NK-92 treated with Interleukin-12 subunit alpha and Interleukin-12 subunit beta, amount 100 ng/mL, for 24 hours (cell line): ENCODE measurements at regions not wholly inside any gene's neighbourhood (a gene's known extent, or its start where the extent isn't known, plus 50 kb on each side); places are given as distances from the start of the nearest gene placed in this dataset.

ENCODE experiments used
- DNase-seq: peaks from one replicate; lab custom pipeline; 2025; lab: John Stamatoyannopoulos, UW

DNA sequence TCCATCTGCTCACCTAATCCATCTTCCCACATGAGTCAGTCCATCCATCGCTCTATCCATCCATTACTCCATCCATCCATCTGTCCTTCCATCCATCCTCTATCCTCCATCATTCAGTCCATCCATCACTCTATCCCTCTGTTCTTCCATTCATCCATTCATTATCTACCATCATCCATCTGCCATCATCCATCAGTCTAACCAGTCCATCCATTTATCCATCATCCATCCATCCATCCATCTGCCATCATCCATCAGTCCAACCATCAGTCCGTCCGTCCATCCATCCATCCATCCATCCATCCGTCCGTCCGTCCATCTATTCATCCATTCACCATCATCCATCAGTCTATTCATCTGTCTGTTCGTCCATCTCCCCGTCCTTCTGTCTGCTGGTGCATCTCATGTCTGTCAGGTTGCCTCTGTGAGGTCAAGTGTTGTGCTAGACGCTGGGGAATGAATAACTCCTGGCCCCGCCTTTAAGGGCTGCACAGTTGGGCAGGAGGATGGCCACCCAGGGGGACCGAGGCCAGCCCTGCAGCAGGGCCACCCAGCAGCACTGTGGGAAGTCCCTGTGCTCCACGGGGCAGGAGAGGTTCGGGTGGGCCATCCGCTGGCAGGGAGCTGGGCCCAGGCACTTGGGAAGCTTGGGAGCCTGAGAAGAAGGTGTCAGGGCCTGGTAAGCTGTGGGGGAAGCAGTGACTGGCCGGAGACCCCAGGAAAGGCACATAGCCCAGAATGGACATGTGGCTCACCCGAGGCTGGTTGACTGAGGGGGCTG lies 137.1 kb downstream of the CTTN start:
- no peak for DNase-seq

DNA sequence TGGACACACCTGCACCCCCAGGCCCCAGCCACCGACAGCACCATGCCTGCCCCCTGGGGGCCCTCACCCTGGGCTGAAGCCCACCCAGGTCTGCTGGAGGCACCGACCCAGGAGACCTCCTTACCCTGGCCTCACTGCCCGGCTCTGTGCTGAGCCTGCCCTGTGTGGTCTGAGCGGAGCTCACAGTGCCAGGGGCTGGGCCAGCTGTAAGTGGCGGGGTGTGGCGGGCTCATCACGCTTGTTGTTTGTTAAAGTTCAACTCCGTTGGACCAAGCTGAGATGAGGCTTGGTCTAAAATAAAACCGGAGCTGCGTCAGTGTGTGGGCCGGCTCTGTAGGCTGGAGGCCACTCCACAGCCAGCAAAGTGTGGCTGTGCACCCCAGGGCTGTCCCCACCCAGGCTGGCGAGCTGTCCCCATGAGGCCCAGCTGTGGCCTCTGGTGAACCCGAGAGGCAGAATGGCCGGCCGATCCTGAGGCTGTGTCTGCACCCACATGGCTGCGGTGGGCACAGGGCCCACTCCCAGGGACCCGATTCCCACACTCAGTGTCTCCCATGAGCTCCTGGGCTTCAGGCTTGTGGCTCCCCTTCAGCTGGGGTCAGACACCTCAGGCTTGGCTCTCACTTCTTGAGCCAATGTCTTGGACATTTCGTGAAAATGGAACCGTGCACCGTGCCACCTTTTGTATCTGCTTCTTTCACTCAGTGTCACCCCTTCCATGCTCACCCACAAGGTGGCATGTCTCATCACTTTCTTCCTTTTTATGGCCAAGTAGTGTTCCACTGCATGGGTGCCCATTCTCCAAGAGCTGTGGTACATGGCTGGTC lies 137.9 kb downstream of the CTTN start:
- DNase-seq = no peak

DNA sequence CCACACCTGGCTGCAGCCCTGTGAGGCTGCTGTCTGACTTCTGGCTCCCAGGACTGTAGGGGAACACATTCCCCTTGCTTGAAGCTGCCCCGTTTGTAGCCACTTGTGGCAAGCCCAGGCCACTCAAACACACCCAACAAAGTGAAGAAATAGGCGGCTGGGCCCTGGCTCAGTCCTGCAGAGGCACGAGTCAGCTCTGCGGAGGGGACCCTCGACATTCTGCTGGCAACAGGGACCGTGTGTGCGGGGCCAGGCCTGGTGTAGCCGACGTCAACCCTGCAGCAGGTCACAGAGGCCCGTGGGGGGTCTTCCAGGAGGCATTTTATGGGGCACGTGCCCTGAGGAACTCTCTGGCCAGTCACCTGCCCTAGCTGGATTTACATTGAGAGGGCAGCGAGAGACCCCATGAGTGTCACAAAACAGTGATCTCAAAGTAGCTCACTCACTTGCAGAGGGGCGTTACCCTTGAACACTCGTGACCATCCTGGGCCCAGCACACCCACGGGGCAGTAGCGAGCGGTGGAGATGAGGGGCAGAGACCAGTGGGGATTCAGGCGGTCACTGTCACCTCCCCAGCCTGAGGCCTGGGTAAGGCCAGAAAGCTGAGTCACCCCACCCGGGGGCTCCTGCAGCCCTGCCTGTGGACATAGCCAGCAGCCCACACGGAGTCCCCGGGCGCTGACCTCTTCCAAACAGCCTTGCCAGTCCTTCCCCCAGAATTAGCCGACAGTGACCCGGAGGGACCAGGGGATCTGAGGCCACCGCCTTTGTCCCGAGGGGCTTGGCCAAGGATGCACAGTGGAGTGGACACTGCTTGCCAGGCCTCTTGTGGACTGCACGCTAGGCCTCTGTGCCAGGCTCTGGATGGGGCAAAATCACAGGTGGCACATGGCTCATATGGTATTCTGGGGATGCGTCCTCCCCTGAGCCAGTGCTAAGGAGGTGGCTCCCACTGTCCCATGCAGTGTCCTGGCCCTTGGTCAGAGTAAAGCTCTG lies 139.5 kb downstream of the CTTN start:
- DNase-seq = no peak

DNA sequence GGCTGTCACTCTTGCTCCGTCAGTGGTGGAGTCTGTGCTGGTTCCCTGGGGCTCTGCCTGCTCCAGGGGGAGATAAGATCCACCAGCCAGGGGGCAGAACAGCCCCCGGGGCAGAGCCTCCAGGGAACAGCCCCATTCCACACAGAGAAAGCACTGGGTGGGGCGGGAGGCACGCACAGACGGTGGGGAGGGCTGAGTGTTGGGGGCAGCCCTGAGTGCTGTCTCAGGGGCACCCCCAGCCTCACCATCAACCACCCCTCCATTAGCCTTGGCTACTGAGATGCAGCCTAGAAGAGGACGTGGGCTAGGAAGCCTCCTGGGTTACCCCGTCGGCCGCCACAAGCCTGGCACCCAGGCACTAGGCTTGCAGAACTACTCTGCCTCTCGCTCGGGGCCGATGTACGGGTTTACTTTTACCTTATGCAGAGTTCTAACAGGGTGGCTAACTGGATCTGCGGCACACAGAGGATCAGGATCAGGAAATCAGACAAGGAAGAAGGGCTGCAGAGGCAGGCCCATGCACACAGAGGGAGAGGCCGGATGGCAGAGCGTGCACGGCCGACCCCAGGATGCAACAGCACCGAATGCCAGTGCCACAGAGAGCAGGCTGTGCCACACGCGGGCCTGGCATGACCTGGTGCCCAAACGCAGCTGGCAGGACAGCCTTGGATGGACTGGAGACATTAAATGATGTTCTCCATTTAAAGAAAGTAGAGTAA lies 140.5 kb downstream of the CTTN start:
- no peak for DNase-seq

DNA sequence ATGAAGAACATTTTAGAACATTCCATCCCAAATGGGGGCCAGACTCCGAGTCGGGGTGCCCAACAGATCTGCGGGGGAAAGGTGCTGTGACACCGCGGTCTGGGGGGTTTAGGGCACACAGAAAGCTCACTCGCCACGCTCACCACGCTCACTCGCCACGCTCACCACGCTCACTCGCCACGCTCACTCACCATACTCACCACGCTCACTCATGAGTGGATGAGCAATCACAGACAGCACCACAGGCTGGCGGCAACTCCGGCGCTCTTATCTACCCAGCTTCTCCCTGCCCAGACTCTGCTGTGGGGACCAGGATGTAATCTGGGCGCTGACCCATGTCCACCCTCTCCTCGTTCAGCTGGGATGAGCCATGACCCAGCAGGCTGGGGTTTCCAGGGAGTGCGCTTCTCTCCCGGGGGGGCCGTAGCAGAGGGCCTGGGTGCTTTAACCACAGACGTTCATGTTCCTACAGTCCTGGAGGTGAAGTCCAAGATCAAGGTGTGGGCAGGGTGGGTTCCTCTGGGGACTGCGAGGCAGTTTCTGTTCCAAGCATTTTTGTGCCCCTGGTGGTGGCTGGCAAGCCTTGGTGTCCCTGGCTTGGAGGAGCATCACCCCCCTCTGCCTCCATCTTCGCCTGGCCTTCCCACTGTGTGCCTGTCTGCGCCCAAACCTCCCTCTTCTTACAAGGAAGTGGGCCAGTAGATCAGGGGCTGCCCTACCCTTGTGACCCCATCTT lies 141.2 kb downstream of the CTTN start:
- no peak for DNase-seq

DNA sequence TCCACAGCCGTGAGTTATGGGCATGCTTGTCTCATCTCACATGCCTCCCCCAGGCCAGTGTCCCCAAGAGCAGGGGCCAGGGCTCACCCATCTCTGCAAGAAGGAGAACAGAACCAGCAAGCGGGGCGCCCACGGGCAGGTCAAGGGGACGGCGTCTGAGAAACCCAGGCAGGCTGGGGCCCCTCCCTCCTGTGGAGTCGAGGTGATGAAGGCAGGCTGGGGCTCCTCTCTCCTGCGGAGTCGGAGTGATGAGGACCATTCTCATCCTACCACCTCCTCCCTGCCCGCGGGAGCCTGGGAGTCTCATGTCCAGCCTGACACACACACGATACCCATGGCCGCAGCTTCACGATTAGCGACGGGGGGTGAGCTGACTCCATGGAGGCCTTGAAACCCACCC lies 141.9 kb downstream of the CTTN start:
- DNase-seq = no peak

DNA sequence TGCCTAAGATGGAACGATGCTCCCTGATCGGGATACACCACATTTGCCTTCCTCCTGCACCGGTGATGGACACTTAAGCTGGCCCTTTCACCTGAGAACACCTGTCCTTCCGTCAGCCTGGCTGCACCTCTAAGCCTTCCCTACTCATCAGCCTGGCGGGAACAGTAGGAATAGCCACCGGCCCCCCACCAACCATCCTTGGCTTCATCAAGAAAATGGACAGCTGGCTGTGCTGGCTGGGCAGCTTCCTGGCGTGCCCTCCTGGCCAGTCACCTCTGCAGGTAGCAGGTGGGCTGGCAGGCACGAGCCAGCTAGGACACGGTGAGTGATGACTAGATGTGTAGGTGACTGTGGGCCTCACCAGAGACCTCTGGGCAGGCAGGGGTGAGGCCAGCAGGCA lies 142.8 kb downstream of the CTTN start:
- no peak for DNase-seq

DNA sequence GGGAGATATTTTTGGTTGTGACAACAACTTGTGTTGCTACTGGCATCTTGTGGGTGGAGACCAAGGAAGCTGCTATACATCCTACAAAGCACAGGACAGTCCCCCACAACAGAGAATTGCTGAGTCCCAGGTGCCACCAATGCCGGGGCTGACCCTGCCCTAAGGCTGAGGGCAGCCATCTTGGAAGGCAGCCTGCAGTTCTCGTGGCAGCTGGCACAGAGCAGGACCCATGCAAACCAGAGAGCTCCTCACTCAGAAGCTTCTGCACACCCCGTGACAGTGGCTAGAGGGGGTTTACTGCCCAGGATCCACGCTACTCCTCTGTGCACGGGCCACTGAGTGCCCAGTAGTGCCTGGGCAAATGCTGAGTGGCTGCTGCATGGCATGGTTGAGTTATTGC lies 143.4 kb downstream of the CTTN start:
- no peak for DNase-seq

DNA sequence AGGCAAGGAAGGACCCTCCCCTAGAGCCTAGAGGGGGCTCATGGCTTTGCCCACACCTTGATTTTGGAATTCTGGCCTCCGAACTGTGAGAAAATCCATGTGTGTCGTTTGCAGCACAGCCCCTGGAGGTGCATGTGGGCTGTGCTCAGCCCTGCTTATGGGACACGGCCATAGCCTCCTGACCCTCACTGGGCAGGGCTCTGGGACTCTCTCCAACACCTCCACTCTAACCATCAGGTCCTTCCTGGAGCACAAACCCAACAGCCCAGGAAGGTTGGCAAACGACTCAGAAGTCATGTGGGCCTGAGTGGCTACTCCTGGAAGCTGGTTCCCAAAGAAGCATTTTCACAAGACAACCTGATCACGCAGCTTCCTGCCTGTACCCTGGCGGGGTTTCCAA lies 144.1 kb downstream of the CTTN start:
- no peak for DNase-seq

DNA sequence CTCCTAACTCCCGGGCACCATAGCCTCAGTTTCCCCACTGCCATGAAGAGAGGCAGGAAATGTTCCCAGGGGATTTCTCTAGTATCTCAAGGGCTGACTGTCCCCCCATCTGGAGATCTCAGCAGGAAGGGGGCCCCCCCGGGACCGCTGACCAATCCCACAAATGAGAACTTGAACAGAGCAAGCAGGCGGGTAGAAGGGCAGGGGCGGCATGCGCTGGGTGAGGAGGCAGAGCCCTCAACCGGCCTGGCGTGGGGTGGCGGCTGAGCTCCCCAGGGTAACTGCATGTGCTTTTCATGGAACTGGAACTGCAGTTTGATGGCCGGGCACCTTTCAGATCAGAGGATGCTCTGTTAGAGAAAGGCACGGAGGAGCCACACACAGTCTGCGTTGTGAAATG lies 144.5 kb downstream of the CTTN start:
- DNase-seq = no peak

DNA sequence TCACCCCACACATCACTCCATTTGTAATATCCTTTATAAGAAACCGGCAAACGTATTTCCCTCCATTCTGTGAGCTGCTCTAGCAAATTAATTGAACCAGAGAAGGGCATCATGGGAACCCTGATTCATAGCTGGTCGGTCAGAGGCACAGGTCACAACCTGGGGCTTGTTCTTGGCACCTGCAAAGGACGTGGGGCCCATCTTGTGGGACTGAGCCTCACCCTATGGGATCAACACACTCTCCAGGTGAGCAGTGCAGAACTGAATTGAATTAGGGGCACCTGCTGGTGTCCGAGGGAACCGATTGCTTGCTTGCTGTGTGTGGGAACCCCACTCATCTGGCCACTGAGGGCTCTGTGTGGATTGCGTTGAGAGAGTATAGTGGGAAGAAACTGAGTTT lies 145.3 kb downstream of the CTTN start:
- DNase-seq = no peak

DNA sequence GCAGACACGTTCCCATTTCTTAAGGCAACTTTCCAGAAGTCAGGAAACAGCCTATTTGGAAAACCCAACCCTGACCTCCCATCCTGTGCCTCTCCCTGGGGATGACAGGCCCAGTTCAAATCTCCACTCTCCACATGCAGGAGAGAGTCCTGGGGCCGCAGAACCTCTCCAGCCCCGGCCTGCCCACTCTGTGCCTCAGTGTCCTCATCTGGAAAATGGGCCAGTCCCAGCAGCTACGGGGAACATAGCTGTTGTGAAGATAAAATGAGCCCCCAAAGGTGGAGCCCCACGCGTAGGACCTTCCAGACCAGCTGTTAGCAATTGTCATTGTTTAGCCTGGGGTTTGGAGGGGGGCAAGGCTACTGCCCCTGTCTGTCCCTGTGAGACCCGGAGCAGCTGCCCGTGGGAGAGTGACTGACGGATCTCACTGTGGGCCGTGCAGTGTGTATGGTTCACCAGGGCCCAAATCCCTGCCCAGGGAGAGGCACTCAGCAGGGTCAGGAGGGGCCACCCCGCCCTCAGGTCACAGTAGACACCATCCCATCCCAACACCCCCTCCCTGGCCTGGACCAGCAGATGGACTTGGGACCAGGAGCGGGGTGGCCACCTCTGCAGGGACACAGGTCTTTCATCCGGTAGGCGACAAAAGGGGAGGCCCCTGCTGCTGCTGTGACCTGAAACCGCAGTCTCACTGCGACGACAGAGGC lies 145.9 kb downstream of the CTTN start:
- DNase-seq = no peak

DNA sequence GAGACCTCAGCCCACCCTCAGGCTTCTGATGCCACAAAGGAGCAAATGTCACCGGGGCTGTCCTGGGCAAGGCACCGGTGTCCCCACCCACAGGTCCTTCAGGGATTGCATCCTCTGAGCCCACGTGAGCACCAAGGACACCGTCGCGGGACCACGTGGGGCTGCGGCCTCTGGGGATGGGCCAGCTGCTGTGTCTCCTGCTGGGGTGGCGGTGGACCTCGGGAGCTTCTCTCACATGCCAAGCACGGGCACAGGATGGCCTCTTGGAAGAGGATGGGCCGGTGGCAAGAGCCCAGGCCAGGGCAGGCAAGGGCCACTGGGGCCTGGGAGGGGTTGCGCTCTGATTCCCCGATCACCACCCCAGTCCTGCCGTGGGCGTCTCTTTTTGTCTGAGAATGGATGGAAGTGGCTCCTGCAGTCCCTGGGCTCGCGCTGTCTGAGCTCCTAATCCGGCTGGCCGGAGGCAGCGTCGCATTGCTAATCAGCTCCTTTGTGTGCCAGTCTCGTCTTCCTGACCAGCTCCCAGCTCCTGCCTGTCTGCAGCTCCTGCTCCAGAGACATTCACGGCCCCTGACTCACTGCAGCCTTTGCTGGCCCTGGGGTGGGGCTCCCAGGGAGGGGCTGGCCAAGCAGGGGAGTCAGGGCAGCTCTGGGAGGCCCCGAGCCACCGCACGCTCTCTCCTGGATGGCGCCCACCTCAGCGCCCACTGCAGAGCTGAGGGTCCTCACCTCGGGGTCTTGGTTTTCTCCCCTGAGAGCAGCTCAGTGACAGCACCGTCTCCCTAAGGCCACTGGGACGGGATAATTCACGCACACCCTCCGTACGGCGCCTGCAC lies 146.7 kb downstream of the CTTN start:
- DNase-seq = no peak

DNA sequence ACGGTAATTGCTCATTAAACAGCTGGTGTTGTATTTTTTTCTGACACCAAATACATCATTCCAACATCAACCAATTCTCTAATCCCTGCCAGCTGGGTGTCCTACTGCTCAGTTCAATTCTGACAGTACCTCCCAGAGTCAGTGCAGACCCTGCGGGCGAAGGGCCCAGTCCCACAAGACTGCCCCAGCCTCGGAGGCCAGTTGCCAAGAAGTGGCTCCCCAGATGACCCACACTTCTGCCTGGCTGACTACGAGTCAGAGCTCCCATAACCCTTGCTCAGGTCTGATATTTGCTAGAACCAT lies 147.2 kb downstream of the CTTN start:
- no peak for DNase-seq

DNA sequence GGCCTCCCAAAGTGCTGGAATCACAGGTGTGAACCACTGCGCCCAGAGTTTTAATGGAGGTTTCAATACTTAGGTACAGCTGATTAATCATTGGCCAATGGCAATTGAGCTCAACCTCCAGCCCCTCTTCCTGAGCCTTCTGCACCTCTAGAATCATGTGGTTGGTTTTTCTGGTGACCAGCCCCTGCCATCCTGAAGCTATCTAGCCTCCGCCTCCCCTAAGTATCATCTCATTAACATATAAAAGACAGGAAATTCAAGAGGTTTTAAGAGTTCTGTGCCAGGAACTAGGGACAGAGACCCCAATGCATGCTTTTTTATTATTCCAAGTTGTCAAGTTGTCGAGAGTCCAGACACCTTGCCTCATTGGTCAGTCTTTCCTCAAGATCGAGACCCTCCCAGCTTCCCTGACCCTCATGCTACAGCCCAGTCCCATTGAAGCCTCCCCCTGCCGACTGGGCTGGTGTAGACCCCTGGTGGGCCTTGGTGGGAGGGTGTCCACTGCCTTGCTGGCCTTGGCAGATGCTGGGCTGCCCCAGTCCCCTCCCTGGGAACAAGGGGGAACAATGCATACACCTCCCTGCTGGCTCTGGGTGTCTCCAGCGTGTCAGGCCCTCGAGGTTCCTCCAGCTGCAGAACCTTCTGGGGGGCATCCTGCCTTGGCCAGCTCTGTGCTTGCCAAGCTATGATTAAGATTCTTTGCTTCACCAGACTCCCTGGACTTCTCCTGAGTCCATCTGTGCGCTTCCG lies 148.0 kb downstream of the CTTN start:
- no peak for DNase-seq

DNA sequence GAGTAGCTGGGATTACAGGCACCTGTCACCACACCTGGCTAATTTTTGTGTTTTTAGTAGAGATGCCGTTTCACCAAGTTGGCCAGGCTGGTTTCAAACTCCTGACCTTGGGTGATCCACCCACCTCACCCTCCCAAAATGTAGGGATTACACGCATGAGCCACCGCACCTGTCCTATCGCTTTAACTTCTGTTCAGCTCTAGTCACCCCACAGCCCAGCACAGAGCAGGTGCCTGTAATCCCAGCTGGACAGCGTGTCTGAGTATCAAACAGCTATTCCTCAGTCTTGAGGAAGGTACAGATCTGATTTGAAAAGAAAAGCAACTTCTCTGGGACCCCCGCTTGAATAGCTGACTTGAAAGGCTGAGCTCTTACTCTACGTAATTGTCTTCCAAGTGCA lies 149.1 kb downstream of the CTTN start:
- DNase-seq = no peak

DNA sequence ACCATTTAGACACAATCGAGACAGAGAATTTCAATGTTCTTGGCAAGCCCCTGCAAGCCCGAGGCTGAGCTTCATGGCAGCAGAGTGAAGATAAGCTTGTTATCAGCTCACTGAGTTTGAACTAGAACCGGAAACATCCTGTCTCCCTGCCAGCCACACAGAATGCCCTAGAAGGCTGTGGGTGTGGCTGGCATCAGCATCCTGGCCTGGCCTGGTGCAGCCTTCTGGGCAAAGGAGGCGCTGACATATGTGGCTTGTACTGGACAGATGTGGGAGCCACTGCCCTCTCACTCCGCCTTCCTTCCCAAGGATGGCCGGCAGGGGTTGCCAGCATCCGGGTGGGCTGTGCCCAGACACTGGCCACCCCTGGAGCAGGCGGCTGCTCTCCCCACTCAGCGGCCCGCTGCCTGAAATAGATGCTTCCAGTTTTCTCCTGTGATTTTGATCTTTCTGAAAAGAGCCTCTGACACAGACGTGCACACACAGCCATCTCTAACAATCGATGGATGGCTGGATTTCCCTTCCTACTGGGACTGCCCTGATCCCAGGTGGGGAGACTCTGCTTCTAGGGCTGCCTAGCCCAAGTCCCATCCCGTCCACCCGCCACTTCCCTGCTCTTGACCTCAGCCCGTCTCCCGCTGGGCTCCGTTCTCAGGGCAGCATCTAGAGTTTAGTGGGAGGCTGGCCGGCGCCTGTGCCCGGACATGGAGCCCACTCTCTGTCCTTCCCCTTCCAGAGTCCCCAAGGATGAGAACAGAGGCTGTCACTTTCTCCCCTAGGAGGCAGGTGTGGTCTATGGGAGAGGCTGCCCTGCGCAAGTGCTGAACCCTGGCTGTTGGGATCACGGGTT lies 149.7 kb downstream of the CTTN start:
- no peak for DNase-seq

DNA sequence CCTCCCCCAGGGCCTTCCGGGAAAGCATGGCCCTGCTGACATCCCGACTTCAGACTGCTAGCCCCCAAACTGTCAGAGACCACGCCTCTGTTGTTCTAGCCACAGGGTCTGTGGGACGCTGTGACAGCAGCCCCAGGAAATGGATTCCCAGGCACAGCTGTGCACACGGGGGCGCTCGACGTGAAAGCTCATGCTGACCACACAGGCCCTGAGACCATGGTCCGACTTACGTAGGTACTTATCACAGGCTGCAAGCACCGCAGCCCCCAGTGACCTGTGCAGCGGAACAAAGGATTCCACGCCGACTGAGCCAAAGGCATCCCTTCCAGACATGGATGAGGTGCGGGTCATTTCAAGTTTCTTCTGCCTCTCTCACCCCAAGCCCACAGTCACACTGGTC lies 150.6 kb downstream of the CTTN start:
- DNase-seq = no peak
